Psoas muscle (tissue), 7 donors: ENCODE measurements at regions not wholly inside any gene's neighbourhood (a gene's known extent, or its start where the extent isn't known, plus 50 kb on each side); places are given as distances from the start of the nearest gene placed in this dataset.

Source experiments
- ATAC-seq, 4 donors: fragments of 200-7000 bp; cut with Tn5 transposase; one replicate each; pipeline ENCODE4 v1.9.1; 2020; ENCODE audit warnings: moderate library complexity in 3 of 4, mild to moderate bottlenecking in 2 of 4
- DNase-seq, 2 donors: peaks; one replicate each; pipeline ENCODE4 v3.0.0-alpha.2; 2020
- H3K27ac ChIP-seq: fragments of 200-600 bp; one replicate; pipeline ENCODE4 v1.8.0; 2022
- H3K27me3 ChIP-seq, 3 donors: fragments of 200-600 bp in 1 of 3; one replicate each; pipeline versions ENCODE4 v1.6.1 to v1.8.0; 2013 to 2022; ENCODE audit warnings: low read length in 2 of 3, mild to moderate bottlenecking in 2 of 3, moderate library complexity in 1 of 3; ENCODE audit not compliant: insufficient read depth in 3 of 3
- H3K36me3 ChIP-seq, 2 donors: fragments of 200-600 bp in 1 of 2; one replicate each; pipeline versions ENCODE4 v1.6.1 to v1.8.0; 2013 to 2022; ENCODE audit warnings: low read depth in 1 of 2, mild to moderate bottlenecking in 1 of 2, moderate library complexity in 1 of 2; ENCODE audit not compliant: insufficient read depth in 1 of 2
- H3K4me1 ChIP-seq: fragments of 200-600 bp; one replicate; pipeline ENCODE4 v1.8.0; 2022
- H3K4me3 ChIP-seq: fragments of 200-600 bp; one replicate; pipeline ENCODE4 v1.8.0; 2022; ENCODE audit warnings: mild to moderate bottlenecking
- H3K9me3 ChIP-seq: fragments of 200-600 bp; one replicate; pipeline ENCODE4 v1.8.0; 2022
- WGBS, 3 donors: extraction: QIAGEN DNeasy Blood & Tissue Kit; methylation state at CpG; one replicate each; pipeline versions ENCODE4 v1.1.6 to v1.1.7; 2013; 5-methylcytosine and 5-hydroxymethylcytosine counted together
- intact Hi-C, 2 donors: fragments of 100-400 bp; cut with DNase I; formaldehyde crosslinking; loops; one replicate each; pipeline versions ENCODE4 v1.11.0 to v1.14.2; 2022
- TF ChIP-seq, protein P1 (sequence below): fragments of 200-600 bp; IDR thresholded peaks from one replicate; pipeline ENCODE4 v1.8.0; 2022; ENCODE audit warnings: antibody characterized with exemption
- donor health status: healthy with polysubstance abuse.
- donor health status: DM: no; HTN: no; CAD: no; lungs with moderate emphysema.
- donor health status: Bipolar disorder and iron deficiency.
- donor health status: healthy.
- donor health status: DM: yes; HTN: yes; CAD: no.
- donor health status: DM: no; HTN: no; CAD: no.
- donor health status: DM: yes; HTN: yes; CAD: no.

DNA sequence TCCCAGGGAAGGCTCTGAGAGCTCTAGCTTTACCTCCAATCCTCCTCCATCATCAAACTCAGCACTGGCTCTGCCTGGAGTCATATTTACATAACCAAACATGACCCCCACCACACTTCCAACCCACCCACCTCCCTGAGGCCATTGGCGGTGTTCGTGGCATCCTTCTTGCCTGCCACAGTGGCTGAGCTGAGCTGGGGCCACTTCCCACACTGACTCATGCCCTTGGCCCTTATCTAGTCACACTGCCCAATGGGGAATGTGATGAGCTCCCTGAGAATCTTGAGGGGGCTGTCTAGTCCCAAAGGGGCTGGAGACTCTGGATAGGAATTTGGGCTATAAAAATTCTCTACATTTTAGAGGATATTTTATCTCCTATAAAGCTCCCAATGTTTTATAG is 230.9 kb upstream of the IRF2BP2 start:
- H3K4me3 ChIP-seq, result no peak overlapping the region
- intact Hi-C loops, result no loop called here
- H3K36me3 ChIP-seq, result no peaks in the 10 kb centered on the region
- DNase-seq (no peak), ATAC-seq (peak in 3 of 4 donors; percentile 42 to 57 (median 42))
- no peak overlapping the region for H3K27ac ChIP-seq
- no peaks in the 10 kb centered on the region for H3K9me3 ChIP-seq
- no peaks in the 10 kb centered on the region for H3K27me3 ChIP-seq
- WGBS, 3 donors, result 77 to 97% (median 95%) methylated on average over 2 of the region's 2 CpGs
- TF ChIP-seq, protein P1, sequence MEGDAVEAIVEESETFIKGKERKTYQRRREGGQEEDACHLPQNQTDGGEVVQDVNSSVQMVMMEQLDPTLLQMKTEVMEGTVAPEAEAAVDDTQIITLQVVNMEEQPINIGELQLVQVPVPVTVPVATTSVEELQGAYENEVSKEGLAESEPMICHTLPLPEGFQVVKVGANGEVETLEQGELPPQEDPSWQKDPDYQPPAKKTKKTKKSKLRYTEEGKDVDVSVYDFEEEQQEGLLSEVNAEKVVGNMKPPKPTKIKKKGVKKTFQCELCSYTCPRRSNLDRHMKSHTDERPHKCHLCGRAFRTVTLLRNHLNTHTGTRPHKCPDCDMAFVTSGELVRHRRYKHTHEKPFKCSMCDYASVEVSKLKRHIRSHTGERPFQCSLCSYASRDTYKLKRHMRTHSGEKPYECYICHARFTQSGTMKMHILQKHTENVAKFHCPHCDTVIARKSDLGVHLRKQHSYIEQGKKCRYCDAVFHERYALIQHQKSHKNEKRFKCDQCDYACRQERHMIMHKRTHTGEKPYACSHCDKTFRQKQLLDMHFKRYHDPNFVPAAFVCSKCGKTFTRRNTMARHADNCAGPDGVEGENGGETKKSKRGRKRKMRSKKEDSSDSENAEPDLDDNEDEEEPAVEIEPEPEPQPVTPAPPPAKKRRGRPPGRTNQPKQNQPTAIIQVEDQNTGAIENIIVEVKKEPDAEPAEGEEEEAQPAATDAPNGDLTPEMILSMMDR, result no peak
- peaks cover 14% of the 10 kb centered on the region for H3K4me1 ChIP-seq

DNA sequence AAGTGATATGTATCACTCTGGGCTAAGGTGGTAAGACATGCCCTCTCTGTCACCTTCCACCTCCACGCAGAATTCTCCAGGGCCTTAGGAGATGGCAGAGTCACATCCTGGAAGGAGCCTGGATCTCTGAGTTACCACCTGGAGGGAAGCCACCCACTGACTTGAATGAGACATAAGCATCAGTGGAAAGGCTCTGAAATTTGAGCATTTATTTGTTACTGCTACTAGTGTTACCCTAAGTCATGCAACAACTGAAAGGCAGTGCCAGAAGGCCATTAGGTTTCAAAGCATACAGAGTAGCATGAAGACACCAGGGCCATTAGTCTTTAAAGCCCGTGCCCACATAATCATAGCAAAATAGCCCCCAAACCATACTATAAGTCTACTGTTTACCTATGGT is 230.3 kb upstream of the IRF2BP2 start:
- intact Hi-C loops, result no loop called here
- H3K27ac ChIP-seq, result no peak overlapping the region
- H3K36me3 ChIP-seq, result no peaks in the 10 kb centered on the region
- no peaks in the 10 kb centered on the region for H3K9me3 ChIP-seq
- H3K4me1 ChIP-seq, result peaks cover 14% of the 10 kb centered on the region
- TF ChIP-seq, protein P1, result no peak
- ATAC-seq (peak in 1 of 4 donors; percentile 21), DNase-seq (no peak)
- no peak overlapping the region for H3K4me3 ChIP-seq
- no peaks in the 10 kb centered on the region for H3K27me3 ChIP-seq
- 72 to 89% (median 89%) methylated on average over 2 of the region's 2 CpGs for WGBS, 3 donors

DNA sequence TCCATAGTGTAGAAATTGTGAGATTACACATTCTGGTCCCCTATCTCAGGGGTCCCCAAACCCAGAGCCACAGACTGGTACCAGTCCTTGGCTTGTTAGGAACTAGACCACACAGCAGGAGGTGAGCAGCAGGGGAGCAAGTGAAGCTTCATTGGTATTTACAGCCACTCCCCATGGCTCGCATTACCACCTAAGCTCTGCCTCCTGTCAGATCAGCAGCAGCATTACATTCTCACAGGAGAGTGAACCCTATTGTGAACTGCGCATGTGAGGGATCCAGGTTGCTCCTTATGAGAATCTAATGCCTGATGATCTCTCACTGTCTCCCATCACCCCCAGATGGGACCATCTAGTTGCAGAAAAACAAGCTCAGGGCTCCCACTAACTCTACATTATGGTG is 229.7 kb upstream of the IRF2BP2 start:
- no peaks in the 10 kb centered on the region for H3K27me3 ChIP-seq
- intact Hi-C loops, result no loop called here
- ATAC-seq, result no peak
- H3K27ac ChIP-seq, result no peak overlapping the region
- DNase-seq, result no peak
- H3K9me3 ChIP-seq, result no peaks in the 10 kb centered on the region
- no peak overlapping the region for H3K4me3 ChIP-seq
- TF ChIP-seq, protein P1, result no peak
- H3K36me3 ChIP-seq, result no peaks in the 10 kb centered on the region
- H3K4me1 ChIP-seq, result peaks cover 8% of the 10 kb centered on the region
- 88 to 94% (median 92%) methylated on average over 2 of the region's 2 CpGs for WGBS, 3 donors

DNA sequence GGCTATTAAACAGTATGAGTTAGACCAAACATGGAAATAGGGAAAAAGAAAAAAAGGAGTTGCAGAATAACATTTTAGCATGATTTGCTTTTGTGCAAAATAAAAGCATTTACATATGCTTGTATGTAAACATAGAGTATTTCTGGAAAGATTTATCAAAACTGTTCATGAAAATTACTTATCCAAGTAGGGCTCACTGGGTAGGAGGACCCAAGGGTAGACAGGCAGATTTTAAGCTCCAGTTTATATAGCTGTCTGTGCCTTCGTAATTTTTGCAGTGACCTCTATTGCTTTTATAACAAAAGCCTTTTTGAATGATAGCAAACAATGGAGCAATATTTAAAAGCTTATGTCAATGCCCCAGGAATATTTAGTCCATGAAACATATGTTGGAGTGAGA is 228.8 kb upstream of the IRF2BP2 start:
- H3K9me3 ChIP-seq, result no peaks in the 10 kb centered on the region
- WGBS, 3 donors, result 96 to 97% (median 97%) methylated on average over 1 of the region's 1 CpG
- no peak overlapping the region for H3K4me3 ChIP-seq
- no peak overlapping the region for H3K27ac ChIP-seq
- TF ChIP-seq, protein P1, result no peak
- DNase-seq (no peak), ATAC-seq (no peak)
- peaks cover 7% of the 10 kb centered on the region for H3K4me1 ChIP-seq
- H3K27me3 ChIP-seq, result no peaks in the 10 kb centered on the region
- no peaks in the 10 kb centered on the region for H3K36me3 ChIP-seq
- intact Hi-C loops, result no loop called here

GRCh38 chr1:234838182-234838581 is 228.2 kb upstream of the IRF2BP2 start:
- Histone ChIP-seq H3K4me1 (peaks cover 7% of the 10 kb centered on the region), H3K4me3 (no peak overlapping the region), H3K27me3 (no peaks in the 10 kb centered on the region), H3K9me3 (no peaks in the 10 kb centered on the region), H3K36me3 (no peaks in the 10 kb centered on the region), H3K27ac (no peak overlapping the region)
- TF ChIP-seq, protein P1, result no peak
- ATAC-seq (no peak), DNase-seq (no peak)
- WGBS, 3 donors, result no CpG with 5 or more reads among the region's 1 CpG
- intact Hi-C loops, result no loop called here
